ENCODE measurements at regions not wholly inside any gene's neighbourhood (a gene's known extent, or its start where the extent isn't known, plus 50 kb on each side); places are given as distances from the start of the nearest gene placed in this dataset.

- TF ChIP-seq CTCF (conservative IDR thresholded peaks at IDR 0.05 in 1 of 2, IDR thresholded peaks at IDR 0.05 in 1 of 2; ENCODE audit: extremely low read depth in 1 of 2, insufficient read depth in 1 of 2, low read depth in 1 of 2, low read length in 2 of 2) (no peak), EZH2 (IDR thresholded peaks at IDR 0.05; ENCODE audit: borderline replicate concordance, low read length) (no peak)
Measured at GRCh38 chr1:67960766-67961165, 89.7 kb downstream of the DIRAS3 start.

Measured in mammary epithelial cell (primary cell).